ENCODE measurements at regions not wholly inside any gene's neighbourhood (a gene's known extent, or its start where the extent isn't known, plus 50 kb on each side); places are given as distances from the start of the nearest gene placed in this dataset.

GRCh38 chr1:88472298-88472697, 211.8 kb upstream of the PKN2 start:
- no peak for TF ChIP-seq CTCF (IDR thresholded peaks at IDR 0.05)
- Mint-ChIP-seq H3K4me3 (no peak overlapping the region), H3K27ac (no peak overlapping the region), H3K27me3 (ENCODE audit: low read depth, poor library complexity) (no peaks in the 10 kb centered on the region), H3K36me3 (ENCODE audit: low read depth) (no peaks in the 10 kb centered on the region), H3K4me1 (peaks cover 12% of the 10 kb centered on the region), H3K9me3 (peaks cover 8% of the 10 kb centered on the region)
- no peak for DNase-seq

DNA sequence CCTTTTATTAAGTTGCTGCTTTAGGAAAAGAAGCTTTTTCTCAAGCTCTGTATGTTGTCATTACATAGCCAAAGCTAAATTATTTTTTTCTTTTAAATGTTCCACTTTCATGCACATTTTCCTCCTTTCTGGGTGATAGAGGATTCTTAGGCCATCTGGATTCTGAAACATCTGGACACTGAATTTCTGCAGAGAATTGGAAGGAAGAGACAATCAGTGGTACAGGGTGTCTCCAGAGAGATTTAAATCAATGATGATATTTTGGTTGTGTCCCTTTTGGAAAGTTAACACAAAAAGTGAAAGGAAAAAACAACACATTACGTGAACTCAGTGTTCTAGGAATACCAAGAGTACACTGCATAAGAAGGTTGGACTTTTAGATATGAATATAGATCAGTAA, 211.4 kb upstream of the PKN2 start:
- Mint-ChIP-seq H3K4me1 (peaks cover 12% of the 10 kb centered on the region), H3K27me3 (ENCODE audit: low read depth, poor library complexity) (peaks cover 3% of the 10 kb centered on the region), H3K4me3 (no peak overlapping the region), H3K36me3 (ENCODE audit: low read depth) (no peaks in the 10 kb centered on the region), H3K27ac (no peak overlapping the region), H3K9me3 (peaks cover 4% of the 10 kb centered on the region)
- TF ChIP-seq CTCF (IDR thresholded peaks at IDR 0.05), result no peak
- DNase-seq, result no peak

DNA sequence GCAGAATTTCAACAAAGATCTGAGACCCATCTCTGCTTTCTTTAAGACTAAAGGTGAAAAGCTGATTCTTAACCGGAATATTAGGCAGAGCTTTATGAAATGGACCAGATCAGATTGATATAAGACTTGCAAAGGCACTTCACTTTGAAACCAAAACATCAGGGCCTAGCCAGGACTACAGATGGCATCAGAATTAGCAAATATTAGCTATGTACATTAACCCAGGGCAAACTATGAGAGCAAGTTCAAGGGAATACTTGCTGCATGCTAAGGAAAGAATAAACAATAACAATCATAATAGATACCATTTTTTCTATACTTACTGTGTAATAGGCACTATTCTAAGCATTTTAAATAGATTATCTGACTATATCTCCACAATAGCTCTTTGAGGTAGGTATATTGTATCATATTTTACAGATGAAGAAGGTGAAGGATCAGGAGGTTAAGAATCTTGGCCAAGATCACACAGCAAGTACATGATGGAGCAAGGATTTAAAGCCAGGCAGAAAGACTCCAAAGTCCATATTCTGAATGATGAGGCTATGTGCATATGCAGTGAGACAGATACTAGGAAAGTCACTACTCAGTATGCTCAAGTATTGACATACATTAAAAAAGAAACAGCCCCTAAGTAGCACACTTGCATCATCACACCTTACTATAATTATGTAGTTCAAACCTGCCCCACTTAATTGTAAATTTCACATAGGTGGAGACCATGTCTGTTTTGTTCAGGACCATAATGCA, 209.3 kb upstream of the PKN2 start:
- Mint-ChIP-seq H3K27me3 (ENCODE audit: low read depth, poor library complexity) (peaks cover 5% of the 10 kb centered on the region), H3K4me1 (peaks cover 4% of the 10 kb centered on the region), H3K4me3 (no peak overlapping the region), H3K36me3 (ENCODE audit: low read depth) (no peaks in the 10 kb centered on the region), H3K27ac (no peak overlapping the region), H3K9me3 (no peaks in the 10 kb centered on the region)
- DNase-seq, result no peak
- TF ChIP-seq CTCF (IDR thresholded peaks at IDR 0.05), result no peak

DNA sequence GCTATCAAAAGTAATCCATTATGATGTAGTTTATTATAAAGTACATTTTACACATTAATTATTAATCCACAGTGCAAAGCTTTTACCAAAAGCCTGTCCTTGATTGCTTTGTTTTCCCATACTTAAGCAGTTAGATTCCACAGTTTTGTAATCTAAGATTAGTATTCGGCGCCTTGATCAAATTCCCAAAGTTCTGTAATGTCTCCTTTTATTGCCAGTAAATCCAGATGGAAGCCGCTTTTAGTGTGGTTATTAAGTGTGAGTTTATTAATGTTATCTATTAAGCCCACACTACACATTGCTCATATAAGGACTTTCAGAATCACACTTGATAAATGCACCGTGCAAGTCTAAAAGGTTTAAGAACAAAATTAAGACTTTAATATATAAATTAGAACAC, 199.2 kb upstream of the PKN2 start:
- no peak for DNase-seq
- H3K36me3 Mint-ChIP-seq (ENCODE audit: low read depth), result no peaks in the 10 kb centered on the region
- H3K9me3 Mint-ChIP-seq, result no peaks in the 10 kb centered on the region
- no peak overlapping the region for H3K4me3 Mint-ChIP-seq
- H3K27ac Mint-ChIP-seq, result no peak overlapping the region
- H3K27me3 Mint-ChIP-seq (ENCODE audit: low read depth, poor library complexity), result peaks cover 10% of the 10 kb centered on the region
- TF ChIP-seq CTCF (IDR thresholded peaks at IDR 0.05), result no peak
- peaks cover 17% of the 10 kb centered on the region for H3K4me1 Mint-ChIP-seq

- Mint-ChIP-seq H3K4me1 (peaks cover 17% of the 10 kb centered on the region), H3K27ac (peak overlapping the region; percentile 46), H3K36me3 (ENCODE audit: low read depth) (no peaks in the 10 kb centered on the region), H3K4me3 (no peak overlapping the region), H3K27me3 (ENCODE audit: low read depth, poor library complexity) (peaks cover under 1% of the 10 kb centered on the region), H3K9me3 (no peaks in the 10 kb centered on the region)
- DNase-seq, result no peak
- TF ChIP-seq CTCF (IDR thresholded peaks at IDR 0.05), result no peak
These were observed 195.8 kb upstream of the PKN2 start for GRCh38 chr1:88488237-88488636.

GRCh38 chr1:88490676-88491075, 193.4 kb upstream of the PKN2 start:
- Mint-ChIP-seq H3K36me3 (ENCODE audit: low read depth) (no peaks in the 10 kb centered on the region), H3K27me3 (ENCODE audit: low read depth, poor library complexity) (peaks cover 4% of the 10 kb centered on the region), H3K27ac (no peak overlapping the region), H3K4me1 (peaks cover 17% of the 10 kb centered on the region), H3K9me3 (no peaks in the 10 kb centered on the region), H3K4me3 (no peak overlapping the region)
- TF ChIP-seq CTCF (IDR thresholded peaks at IDR 0.05), result no peak
- DNase-seq, result no peak
